ENCODE measurements at regions not wholly inside any gene's neighbourhood (a gene's known extent, or its start where the extent isn't known, plus 50 kb on each side); places are given as distances from the start of the nearest gene placed in this dataset.

GRCh38 chr9:20291201-20291600 is 331.1 kb downstream of the MLLT3 start:
- Histone ChIP-seq H3K27me3 (ENCODE audit: control insufficient read depth, insufficient read depth, low read length, poor library complexity, severe bottlenecking) (no peaks in the 10 kb centered on the region), H3K4me3 (ENCODE audit: insufficient read depth, low read depth, low read length) (no peak overlapping the region), H3K36me3 (ENCODE audit: control insufficient read depth, insufficient read depth, low read length) (no peaks in the 10 kb centered on the region), H3K4me1 (ENCODE audit: control insufficient read depth, insufficient read depth, low read length) (peaks cover 15% of the 10 kb centered on the region), H3K27ac (ENCODE audit: insufficient read depth, low read depth, low read length, poor library complexity, severe bottlenecking) (no peak overlapping the region), H3K9me3 (ENCODE audit: control insufficient read depth, low read length) (no peaks in the 10 kb centered on the region)
- 92 to 94% methylated on average over 2 of the region's 2 CpGs for WGBS, 2 experiments

GRCh38 chr9:20290257-20290656 is 332.0 kb downstream of the MLLT3 start:
- peak overlapping the region; percentile 64 for H3K27ac ChIP-seq (ENCODE audit: insufficient read depth, low read depth, low read length, poor library complexity, severe bottlenecking)

GRCh38 chr9:20289423-20290010 is 332.8 kb downstream of the MLLT3 start:
- Histone ChIP-seq H3K27ac (ENCODE audit: insufficient read depth, low read depth, low read length, poor library complexity, severe bottlenecking) (no peak overlapping the region), H3K4me1 (ENCODE audit: control insufficient read depth, insufficient read depth, low read length) (peaks cover 15% of the 10 kb centered on the region), H3K4me3 (ENCODE audit: insufficient read depth, low read depth, low read length) (no peak overlapping the region), H3K27me3 (ENCODE audit: control insufficient read depth, insufficient read depth, low read length, poor library complexity, severe bottlenecking) (no peaks in the 10 kb centered on the region), H3K9me3 (ENCODE audit: control insufficient read depth, low read length) (no peaks in the 10 kb centered on the region), H3K36me3 (ENCODE audit: control insufficient read depth, insufficient read depth, low read length) (no peaks in the 10 kb centered on the region)
- WGBS, 2 experiments = 80 to 83% methylated on average over 9 of the region's 9 CpGs

More at GRCh38 chr9:20290257-20290656, 332.0 kb downstream of the MLLT3 start:
- Histone ChIP-seq H3K4me1 (ENCODE audit: control insufficient read depth, insufficient read depth, low read length) (peaks cover 15% of the 10 kb centered on the region), H3K9me3 (ENCODE audit: control insufficient read depth, low read length) (no peaks in the 10 kb centered on the region), H3K27me3 (ENCODE audit: control insufficient read depth, insufficient read depth, low read length, poor library complexity, severe bottlenecking) (no peaks in the 10 kb centered on the region), H3K36me3 (ENCODE audit: control insufficient read depth, insufficient read depth, low read length) (no peaks in the 10 kb centered on the region), H3K4me3 (ENCODE audit: insufficient read depth, low read depth, low read length) (no peak overlapping the region)
- WGBS, 2 experiments = 89 to 94% methylated on average over 6 of the region's 6 CpGs

GRCh38 chr9:20286969-20287368 is 335.3 kb downstream of the MLLT3 start:
- Histone ChIP-seq H3K4me3 (ENCODE audit: insufficient read depth, low read depth, low read length) (no peak overlapping the region), H3K36me3 (ENCODE audit: control insufficient read depth, insufficient read depth, low read length) (no peaks in the 10 kb centered on the region), H3K4me1 (ENCODE audit: control insufficient read depth, insufficient read depth, low read length) (peaks cover 15% of the 10 kb centered on the region), H3K9me3 (ENCODE audit: control insufficient read depth, low read length) (no peaks in the 10 kb centered on the region), H3K27me3 (ENCODE audit: control insufficient read depth, insufficient read depth, low read length, poor library complexity, severe bottlenecking) (no peaks in the 10 kb centered on the region), H3K27ac (ENCODE audit: insufficient read depth, low read depth, low read length, poor library complexity, severe bottlenecking) (no peak overlapping the region)
- 93 to 97% methylated on average over 3 of the region's 3 CpGs for WGBS, 2 experiments

GRCh38 chr9:20286154-20286700 is 336.1 kb downstream of the MLLT3 start:
- Histone ChIP-seq H3K27me3 (ENCODE audit: control insufficient read depth, insufficient read depth, low read length, poor library complexity, severe bottlenecking) (no peaks in the 10 kb centered on the region), H3K27ac (ENCODE audit: insufficient read depth, low read depth, low read length, poor library complexity, severe bottlenecking) (no peak overlapping the region), H3K4me1 (ENCODE audit: control insufficient read depth, insufficient read depth, low read length) (peaks cover 15% of the 10 kb centered on the region), H3K9me3 (ENCODE audit: control insufficient read depth, low read length) (no peaks in the 10 kb centered on the region), H3K36me3 (ENCODE audit: control insufficient read depth, insufficient read depth, low read length) (no peaks in the 10 kb centered on the region), H3K4me3 (ENCODE audit: insufficient read depth, low read depth, low read length) (no peak overlapping the region)
- WGBS, 2 experiments = 84 to 98% methylated on average over 2 of the region's 2 CpGs

GRCh38 chr9:20284601-20285289 is 337.6 kb downstream of the MLLT3 start:
- Histone ChIP-seq H3K9me3 (ENCODE audit: control insufficient read depth, low read length) (no peaks in the 10 kb centered on the region), H3K4me1 (ENCODE audit: control insufficient read depth, insufficient read depth, low read length) (peaks cover 5% of the 10 kb centered on the region), H3K27ac (ENCODE audit: insufficient read depth, low read depth, low read length, poor library complexity, severe bottlenecking) (no peak overlapping the region), H3K27me3 (ENCODE audit: control insufficient read depth, insufficient read depth, low read length, poor library complexity, severe bottlenecking) (no peaks in the 10 kb centered on the region), H3K4me3 (ENCODE audit: insufficient read depth, low read depth, low read length) (no peak overlapping the region), H3K36me3 (ENCODE audit: control insufficient read depth, insufficient read depth, low read length) (no peaks in the 10 kb centered on the region)
- 91 to 93% methylated on average over 3 of the region's 3 CpGs for WGBS, 2 experiments

- no peaks in the 10 kb centered on the region for H3K36me3 ChIP-seq (ENCODE audit: control insufficient read depth, insufficient read depth, low read length)
- H3K27me3 ChIP-seq (ENCODE audit: control insufficient read depth, insufficient read depth, low read length, poor library complexity, severe bottlenecking) = no peaks in the 10 kb centered on the region
- H3K4me3 ChIP-seq (ENCODE audit: insufficient read depth, low read depth, low read length) = no peak overlapping the region
- no peak overlapping the region for H3K27ac ChIP-seq (ENCODE audit: insufficient read depth, low read depth, low read length, poor library complexity, severe bottlenecking)
- no peaks in the 10 kb centered on the region for H3K4me1 ChIP-seq (ENCODE audit: control insufficient read depth, insufficient read depth, low read length)
- WGBS, 2 experiments = 94 to 96% methylated on average over 3 of the region's 3 CpGs
- H3K9me3 ChIP-seq (ENCODE audit: control insufficient read depth, low read length) = no peaks in the 10 kb centered on the region
Observed at GRCh38 chr9:20280330-20280729, 342.0 kb downstream of the MLLT3 start.

- no peaks in the 10 kb centered on the region for H3K9me3 ChIP-seq (ENCODE audit: control insufficient read depth, low read length)
- no peak overlapping the region for H3K27ac ChIP-seq (ENCODE audit: insufficient read depth, low read depth, low read length, poor library complexity, severe bottlenecking)
- no peaks in the 10 kb centered on the region for H3K4me1 ChIP-seq (ENCODE audit: control insufficient read depth, insufficient read depth, low read length)
- H3K36me3 ChIP-seq (ENCODE audit: control insufficient read depth, insufficient read depth, low read length) = no peaks in the 10 kb centered on the region
- 91 to 92% methylated on average over 2 of the region's 2 CpGs for WGBS, 2 experiments
- H3K4me3 ChIP-seq (ENCODE audit: insufficient read depth, low read depth, low read length) = no peak overlapping the region
- H3K27me3 ChIP-seq (ENCODE audit: control insufficient read depth, insufficient read depth, low read length, poor library complexity, severe bottlenecking) = no peaks in the 10 kb centered on the region
Observed at GRCh38 chr9:20276762-20277161, 345.5 kb downstream of the MLLT3 start.

- Histone ChIP-seq H3K9me3 (ENCODE audit: control insufficient read depth, low read length) (no peaks in the 10 kb centered on the region), H3K4me1 (ENCODE audit: control insufficient read depth, insufficient read depth, low read length) (peaks cover 13% of the 10 kb centered on the region), H3K27ac (ENCODE audit: insufficient read depth, low read depth, low read length, poor library complexity, severe bottlenecking) (no peak overlapping the region), H3K27me3 (ENCODE audit: control insufficient read depth, insufficient read depth, low read length, poor library complexity, severe bottlenecking) (no peaks in the 10 kb centered on the region), H3K36me3 (ENCODE audit: control insufficient read depth, insufficient read depth, low read length) (no peaks in the 10 kb centered on the region), H3K4me3 (ENCODE audit: insufficient read depth, low read depth, low read length) (no peak overlapping the region)
- 92 to 100% methylated on average over 1 of the region's 2 CpGs for WGBS, 2 experiments
Observed at GRCh38 chr9:20271723-20272122, 350.6 kb downstream of the MLLT3 start.

- H3K36me3 ChIP-seq (ENCODE audit: control insufficient read depth, insufficient read depth, low read length) = no peaks in the 10 kb centered on the region
- 74 to 88% methylated on average over 1 of the region's 1 CpG for WGBS, 2 experiments
- H3K27ac ChIP-seq (ENCODE audit: insufficient read depth, low read depth, low read length, poor library complexity, severe bottlenecking) = no peak overlapping the region
- H3K4me1 ChIP-seq (ENCODE audit: control insufficient read depth, insufficient read depth, low read length) = peaks cover 13% of the 10 kb centered on the region
- H3K9me3 ChIP-seq (ENCODE audit: control insufficient read depth, low read length) = no peaks in the 10 kb centered on the region
- H3K4me3 ChIP-seq (ENCODE audit: insufficient read depth, low read depth, low read length) = no peak overlapping the region
- H3K27me3 ChIP-seq (ENCODE audit: control insufficient read depth, insufficient read depth, low read length, poor library complexity, severe bottlenecking) = no peaks in the 10 kb centered on the region
Observed at GRCh38 chr9:20271096-20271495, 351.2 kb downstream of the MLLT3 start.
